Subcutaneous abdominal adipose tissue (tissue), 5 donors: ENCODE measurements at regions not wholly inside any gene's neighbourhood (a gene's known extent, or its start where the extent isn't known, plus 50 kb on each side); places are given as distances from the start of the nearest gene placed in this dataset.
A peak's percentile ranks its signal among the peaks of the same experiment; 100 is the strongest.

Experiments used
- H3K27ac ChIP-seq: one replicate; pipeline ENCODE4 v1.7.0; 2013; ENCODE audit warnings: low read depth, mild to moderate bottlenecking, inconsistent platforms, low read length, moderate library complexity
- H3K27me3 ChIP-seq, 5 donors: one replicate each; pipeline ENCODE4 v1.7.0; 2013; ENCODE audit warnings: low read length in 5 of 5, inconsistent platforms in 1 of 5; ENCODE audit not compliant: control insufficient read depth in 5 of 5, insufficient read depth in 4 of 5
- H3K36me3 ChIP-seq, 5 donors: one replicate each; pipeline ENCODE4 v1.7.0; 2013; ENCODE audit warnings: low read length in 5 of 5; ENCODE audit not compliant: control insufficient read depth in 5 of 5, insufficient read depth in 5 of 5
- H3K4me1 ChIP-seq, 5 donors: one replicate each; pipeline ENCODE4 v1.7.0; 2013; ENCODE audit warnings: low read length in 5 of 5, mild to moderate bottlenecking in 3 of 5, moderate library complexity in 1 of 5; ENCODE audit not compliant: control insufficient read depth in 5 of 5, insufficient read depth in 5 of 5
- H3K4me3 ChIP-seq, 5 donors: one replicate each; pipeline ENCODE4 v1.7.0; 2013; ENCODE audit warnings: low read length in 5 of 5, low read depth in 1 of 5
- H3K9ac ChIP-seq, 5 donors: one replicate each; pipeline ENCODE4 v1.7.0; 2013; ENCODE audit warnings: low read length in 5 of 5, mild to moderate bottlenecking in 4 of 5, moderate library complexity in 3 of 5
- H3K9me3 ChIP-seq, 5 donors: one replicate each; pipeline ENCODE4 v1.7.0; 2013; ENCODE audit warnings: low read length in 5 of 5; ENCODE audit not compliant: control insufficient read depth in 5 of 5
- donor health status: healthy.
- donor health status: healthy.
- donor health status: healthy.
- donor health status: healthy.
- donor health status: healthy.

GRCh38 chr2:234812851-234813250 lies 139.0 kb upstream of the SH3BP4 start:
- Histone ChIP-seq H3K4me3 (no peak overlapping the region), H3K9ac (no peak overlapping the region), H3K9me3 (no peaks in the 10 kb centered on the region), H3K4me1 (peaks cover 3 to 14% (median 8%) of the 10 kb centered on the region in 5 donors), H3K27me3 (no peaks in the 10 kb centered on the region), H3K27ac (no peak overlapping the region), H3K36me3 (no peaks in the 10 kb centered on the region)

DNA sequence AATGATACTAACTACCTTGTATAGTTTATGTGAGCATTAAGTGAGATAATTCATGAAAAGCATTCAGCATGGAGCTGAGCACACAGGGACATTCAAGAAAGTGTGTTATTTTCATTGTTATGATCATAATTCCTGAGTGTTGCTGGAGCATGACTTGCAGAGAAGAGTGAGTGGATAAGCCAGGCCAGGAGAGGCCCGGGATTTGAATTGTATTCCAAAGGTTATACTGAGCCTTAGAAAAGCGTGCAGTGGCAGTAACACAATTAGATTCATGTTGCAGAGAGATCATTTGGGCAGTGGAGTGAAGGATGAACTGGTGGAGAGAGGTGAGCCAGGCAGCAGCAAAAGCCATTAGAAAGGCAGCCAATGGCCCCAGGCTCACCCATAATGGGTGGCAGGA lies 142.9 kb upstream of the SH3BP4 start:
- no peak overlapping the region for H3K4me3 ChIP-seq
- H3K27ac ChIP-seq = no peak overlapping the region
- H3K27me3 ChIP-seq = no peaks in the 10 kb centered on the region
- H3K9ac ChIP-seq = no peak overlapping the region
- no peaks in the 10 kb centered on the region for H3K36me3 ChIP-seq
- no peaks in the 10 kb centered on the region for H3K4me1 ChIP-seq
- H3K9me3 ChIP-seq = peaks cover 0 to 5% (median 0%) of the 10 kb centered on the region in 5 donors

GRCh38 chr2:234806818-234807217 lies 145.0 kb upstream of the SH3BP4 start:
- H3K4me1 ChIP-seq = no peaks in the 10 kb centered on the region
- H3K9me3 ChIP-seq = peaks cover 2 to 9% (median 3%) of the 10 kb centered on the region in 5 donors
- H3K27me3 ChIP-seq = no peaks in the 10 kb centered on the region
- no peak overlapping the region for H3K27ac ChIP-seq
- no peak overlapping the region for H3K4me3 ChIP-seq
- no peaks in the 10 kb centered on the region for H3K36me3 ChIP-seq
- no peak overlapping the region for H3K9ac ChIP-seq

GRCh38 chr2:234805836-234806235 lies 146.0 kb upstream of the SH3BP4 start:
- H3K36me3 ChIP-seq = no peaks in the 10 kb centered on the region

DNA sequence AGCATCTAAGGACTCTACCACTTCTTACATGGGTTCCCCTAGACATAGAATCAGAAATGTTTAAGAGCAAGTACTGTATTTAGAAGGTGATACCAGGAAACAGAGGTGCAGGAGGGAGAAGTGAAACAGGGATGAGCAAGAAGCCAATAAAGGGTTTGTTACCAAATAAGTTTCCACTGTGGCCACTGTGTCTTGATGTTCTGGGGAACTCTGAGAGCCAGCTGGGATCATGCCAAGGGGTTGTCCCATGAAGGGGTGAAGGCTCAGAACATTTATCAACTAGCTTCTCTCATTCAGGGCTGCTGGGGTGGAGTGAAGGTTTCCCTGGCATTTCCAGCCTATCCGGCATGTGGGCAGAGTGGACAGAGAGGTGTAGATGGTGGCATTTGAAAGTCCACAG lies 147.1 kb upstream of the SH3BP4 start:
- no peaks in the 10 kb centered on the region for H3K36me3 ChIP-seq
- no peak overlapping the region for H3K4me3 ChIP-seq
- no peak overlapping the region for H3K27ac ChIP-seq
- no peaks in the 10 kb centered on the region for H3K4me1 ChIP-seq
- H3K9ac ChIP-seq = no peak overlapping the region
- H3K9me3 ChIP-seq = peaks cover 2 to 9% (median 3%) of the 10 kb centered on the region in 5 donors
- H3K27me3 ChIP-seq = no peaks in the 10 kb centered on the region

More at GRCh38 chr2:234805836-234806235, 146.0 kb upstream of the SH3BP4 start:
- Histone ChIP-seq H3K27me3 (no peaks in the 10 kb centered on the region), H3K9me3 (peaks cover 2 to 9% (median 3%) of the 10 kb centered on the region in 5 donors), H3K9ac (no peak overlapping the region), H3K4me3 (no peak overlapping the region), H3K4me1 (no peaks in the 10 kb centered on the region), H3K27ac (no peak overlapping the region)

DNA sequence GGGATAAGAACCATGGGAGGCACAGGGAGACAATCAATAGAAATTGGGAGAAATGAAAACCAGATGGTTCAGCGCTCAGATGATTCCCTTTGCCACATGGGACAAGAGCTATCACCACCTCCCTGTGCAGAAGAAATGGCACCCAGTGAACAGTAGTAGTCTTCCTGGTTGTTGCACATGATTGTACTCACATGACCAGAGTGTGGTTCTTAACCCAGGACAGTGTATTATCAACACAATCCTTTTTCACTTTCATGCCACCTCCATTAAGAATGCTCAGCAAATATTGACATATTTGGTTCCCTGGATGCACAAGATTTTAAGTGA lies 149.0 kb upstream of the SH3BP4 start:
- Histone ChIP-seq H3K27me3 (no peaks in the 10 kb centered on the region), H3K27ac (no peak overlapping the region), H3K9ac (no peak overlapping the region), H3K36me3 (no peaks in the 10 kb centered on the region), H3K4me1 (no peaks in the 10 kb centered on the region), H3K4me3 (no peak overlapping the region), H3K9me3 (peaks cover 2 to 9% (median 3%) of the 10 kb centered on the region in 5 donors)

- H3K4me1 ChIP-seq = no peaks in the 10 kb centered on the region
- no peak overlapping the region for H3K27ac ChIP-seq
- H3K9ac ChIP-seq = no peak overlapping the region
- H3K9me3 ChIP-seq = peaks cover 2 to 9% (median 3%) of the 10 kb centered on the region in 5 donors
- no peak overlapping the region for H3K4me3 ChIP-seq
- no peaks in the 10 kb centered on the region for H3K36me3 ChIP-seq
- no peaks in the 10 kb centered on the region for H3K27me3 ChIP-seq
Measured at GRCh38 chr2:234802071-234802844, 149.6 kb upstream of the SH3BP4 start.

GRCh38 chr2:234797566-234798250 lies 154.1 kb upstream of the SH3BP4 start:
- no peaks in the 10 kb centered on the region for H3K36me3 ChIP-seq
- no peak overlapping the region for H3K9ac ChIP-seq
- no peaks in the 10 kb centered on the region for H3K27me3 ChIP-seq
- peaks cover 2 to 18% (median 12%) of the 10 kb centered on the region in 5 donors for H3K4me1 ChIP-seq
- no peaks in the 10 kb centered on the region for H3K9me3 ChIP-seq
- H3K4me3 ChIP-seq = no peak overlapping the region
- H3K27ac ChIP-seq = no peak overlapping the region

GRCh38 chr2:234796045-234796591 lies 155.7 kb upstream of the SH3BP4 start:
- H3K27ac ChIP-seq = no peak overlapping the region
- H3K27me3 ChIP-seq = no peaks in the 10 kb centered on the region
- H3K4me3 ChIP-seq = peak overlapping the region in 2 of 5 donors; percentile 7 to 36
- H3K9ac ChIP-seq = no peak overlapping the region
- H3K4me1 ChIP-seq = peaks cover 2 to 18% (median 12%) of the 10 kb centered on the region in 5 donors
- no peaks in the 10 kb centered on the region for H3K36me3 ChIP-seq
- no peaks in the 10 kb centered on the region for H3K9me3 ChIP-seq

DNA sequence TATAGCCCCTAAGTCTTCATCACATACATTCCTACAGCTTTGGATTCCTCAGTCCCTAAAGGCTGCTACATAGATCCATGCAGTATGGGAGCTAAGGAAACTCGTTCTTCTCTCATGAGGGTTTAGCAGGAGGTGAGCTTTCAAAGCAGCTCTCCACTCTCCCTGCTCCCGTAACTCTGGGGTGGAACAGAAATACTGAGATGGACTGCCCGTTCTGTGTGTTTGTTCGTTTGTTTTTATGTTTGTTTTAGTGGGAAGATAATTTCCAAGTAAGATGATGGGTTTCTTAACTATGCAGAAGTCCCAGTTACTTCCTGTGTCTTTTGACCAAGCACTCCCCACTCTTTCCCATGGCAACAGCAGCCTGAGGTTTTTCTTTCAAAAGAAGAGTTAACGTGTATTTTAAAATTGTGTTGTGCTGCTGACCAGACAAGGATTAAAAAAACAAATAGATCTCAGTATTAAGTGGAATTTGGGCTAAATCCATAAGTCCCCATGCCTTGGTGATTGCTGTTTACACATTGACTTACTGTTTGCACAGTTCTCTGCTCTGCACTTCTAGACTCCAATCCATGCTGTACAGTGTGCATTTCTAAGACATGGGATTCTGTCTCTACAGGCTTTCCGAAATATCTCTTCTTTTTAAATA lies 156.4 kb upstream of the SH3BP4 start:
- no peak overlapping the region for H3K4me3 ChIP-seq
- no peak overlapping the region for H3K27ac ChIP-seq
- peaks cover 2 to 18% (median 12%) of the 10 kb centered on the region in 5 donors for H3K4me1 ChIP-seq
- no peaks in the 10 kb centered on the region for H3K9me3 ChIP-seq
- H3K27me3 ChIP-seq = no peaks in the 10 kb centered on the region
- H3K36me3 ChIP-seq = no peaks in the 10 kb centered on the region
- H3K9ac ChIP-seq = no peak overlapping the region
